HCT116 (cell line): ENCODE measurements at regions not wholly inside any gene's neighbourhood (a gene's known extent, or its start where the extent isn't known, plus 50 kb on each side); places are given as distances from the start of the nearest gene placed in this dataset.

Experiments
- ATAC-seq: fragments of 200-7000 bp; cut with Tn5 transposase; 2 replicates; pipeline ENCODE4 v1.9.1; 2020; ENCODE audit warnings: mild to moderate bottlenecking, moderate library complexity
- BruUV-seq: library from RNA; stranded (reverse); fragments of 400-500 nt; replicated peaks from 2 replicates; lab custom pipeline; 2021; lab: Mats Ljungman, UMichigan
- CTCF ChIA-PET: fragments of 300-600 bp; sonication (Branson Sonifier 250); formaldehyde crosslinking; loops from one replicate; lab custom pipeline; 2021; ENCODE audit warnings: antibody characterized with exemption; lab: Charles Lee
- POLR2A ChIA-PET: fragments of 300-600, 350-600 bp; sonication (Branson Sonifier 250); formaldehyde crosslinking; loops from one replicate; lab custom pipeline; 2021; ENCODE audit warnings: antibody characterized with exemption; lab: Charles Lee
- RAD21 ChIA-PET, 2 experiments: fragments of 300-600 bp; sonication (Branson Sonifier 250); formaldehyde crosslinking; loops; one replicate each; lab custom pipeline; 2023; ENCODE audit warnings: low total read pairs in 2 of 2; ENCODE audit not compliant: uncharacterized antibody in 2 of 2, unreplicated experiment in 2 of 2, low non-redundant PET in 1 of 2; lab: Charles Lee
- DNase-seq: peaks from one replicate; pipeline ENCODE4 v3.0.0-alpha.2; 2010; ENCODE audit warnings: low read depth, low spot score
- H2AFZ ChIP-seq: fragments of 200-600 bp; shearing (Covaris generic), sonication (generic); 2 replicates; pipeline ENCODE4 v1.6.1; 2017; ENCODE audit warnings: low read depth, mixed run types, mixed read lengths, antibody characterized with exemption, low read length; ENCODE audit not compliant: poor library complexity, severe bottlenecking
- H3K27ac ChIP-seq: 2 replicates; pipeline ENCODE4 v1.5.1; 2012; ENCODE audit warnings: low read depth, low read length
- H3K27me3 ChIP-seq: fragments of 200-600 bp; sonication (generic); 2 replicates; pipeline ENCODE4 v1.6.1; 2016; ENCODE audit warnings: mixed run types, low read length, mixed read lengths; ENCODE audit not compliant: insufficient read depth
- H3K36me3 ChIP-seq, 2 experiments: fragments of 200-500 bp in 1 of 2; fragments of 200-600 bp in 1 of 2; sonication (Bioruptor generic) in 1 of 2; sonication (generic) in 1 of 2; 2 replicates each; pipeline versions ENCODE4 v1.5.1 to v1.6.1; 2014 to 2016; ENCODE audit warnings: low read length in 2 of 2, inconsistent platforms in 1 of 2, mixed read lengths in 1 of 2, mixed run types in 1 of 2; ENCODE audit not compliant: insufficient read depth in 2 of 2, control insufficient read depth in 1 of 2
- H3K4me1 ChIP-seq, 2 experiments: fragments of 200-600 bp in 1 of 2; sonication (generic) in 1 of 2; 2 replicates each; pipeline versions ENCODE4 v1.5.1 to v1.6.1; 2012 to 2017; ENCODE audit warnings: low read length in 2 of 2, inconsistent platforms in 1 of 2, mild to moderate bottlenecking in 1 of 2, mixed read lengths in 1 of 2, mixed run types in 1 of 2, moderate library complexity in 1 of 2; ENCODE audit not compliant: insufficient read depth in 2 of 2, control insufficient read depth in 1 of 2
- H3K4me2 ChIP-seq: fragments of 200-600 bp; sonication (generic); 2 replicates; pipeline ENCODE4 v1.6.1; 2017; ENCODE audit warnings: mixed run types, low read length, mixed read lengths
- H3K4me3 ChIP-seq, 2 experiments: fragments of 200-600 bp in 1 of 2; sonication (generic) in 1 of 2; replicated peaks in 1 of 2; 2 replicates each; pipeline ENCODE4 v1.5.1; 2011 to 2016; ENCODE audit warnings: low read length in 2 of 2, control low read depth in 1 of 2, low read depth in 1 of 2, mild to moderate bottlenecking in 1 of 2, mixed read lengths in 1 of 2, mixed run types in 1 of 2
- H3K79me2 ChIP-seq: fragments of 200-600 bp; sonication (generic); 2 replicates; pipeline ENCODE4 v1.6.1; 2017; ENCODE audit warnings: mild to moderate bottlenecking, mixed run types, low read length, moderate library complexity, mixed read lengths; ENCODE audit not compliant: insufficient read depth
- H3K9ac ChIP-seq: fragments of 200-600 bp; sonication (generic); 2 replicates; pipeline ENCODE4 v1.6.1; 2016; ENCODE audit warnings: low read length, mixed read lengths
- H3K9me2 ChIP-seq: fragments of 200-600 bp; sonication (generic), shearing (Covaris generic); 2 replicates; pipeline ENCODE4 v1.6.1; 2017; ENCODE audit warnings: mixed run types, mild to moderate bottlenecking, moderate library complexity; ENCODE audit not compliant: insufficient read depth
- H3K9me3 ChIP-seq, 2 experiments: fragments of 200-500 bp in 1 of 2; fragments of 200-600 bp in 1 of 2; sonication (Bioruptor generic) in 1 of 2; sonication (generic) in 1 of 2; 2 replicates each; pipeline ENCODE4 v1.6.1; 2014 to 2017; ENCODE audit warnings: low read length in 2 of 2, mixed read lengths in 2 of 2, inconsistent platforms in 1 of 2, low read depth in 1 of 2, mild to moderate bottlenecking in 1 of 2, mixed run types in 1 of 2, moderate library complexity in 1 of 2; ENCODE audit not compliant: control insufficient read depth in 1 of 2, insufficient read depth in 1 of 2
- H4K20me1 ChIP-seq: fragments of 200-600 bp; sonication (generic), shearing (Covaris generic); 2 replicates; pipeline ENCODE4 v1.6.1; 2017; ENCODE audit warnings: mixed run types, mild to moderate bottlenecking, moderate library complexity; ENCODE audit not compliant: insufficient read depth
- ATF3 ChIP-seq: IDR thresholded peaks from 2 replicates; pipeline ENCODE4 v1.6.1; 2012
- CBX3 ChIP-seq: IDR thresholded peaks from 2 replicates; pipeline ENCODE4 v1.6.1; 2012; ENCODE audit warnings: low read depth
- CEBPB ChIP-seq: IDR thresholded peaks from 2 replicates; pipeline ENCODE4 v1.6.1; 2012; ENCODE audit warnings: low read depth
- EGR1 ChIP-seq: IDR thresholded peaks from 2 replicates; pipeline ENCODE4 v1.6.1; 2012; ENCODE audit warnings: low read depth
- EZH2 ChIP-seq: fragments of 200-600 bp; sonication (generic); IDR thresholded peaks from 2 replicates; pipeline ENCODE4 v1.6.1; 2017; ENCODE audit warnings: antibody characterized with exemption, mixed run types
- EZH2phosphoT487 ChIP-seq: fragments of 200-600 bp; IDR thresholded peaks from 2 replicates; pipeline ENCODE4 v1.6.1; 2018; ENCODE audit warnings: antibody characterized with exemption, borderline replicate concordance
- FOSL1 ChIP-seq: IDR thresholded peaks from 2 replicates; pipeline ENCODE4 v1.6.1; 2012; ENCODE audit warnings: low read depth
- JUND ChIP-seq: IDR thresholded peaks from 2 replicates; pipeline ENCODE4 v1.6.1; 2012
- MAX ChIP-seq: IDR thresholded peaks from 2 replicates; pipeline ENCODE4 v1.6.1; 2012
- POLR2AphosphoS5 ChIP-seq: IDR thresholded peaks from 2 replicates; pipeline ENCODE4 v1.6.1; 2011; ENCODE audit warnings: mild to moderate bottlenecking, low read depth, low read length, moderate library complexity
- RAD21 ChIP-seq: IDR thresholded peaks from 2 replicates; pipeline ENCODE4 v1.6.1; 2012; ENCODE audit warnings: low read depth, mild to moderate bottlenecking
- SIN3A ChIP-seq: IDR thresholded peaks from 2 replicates; pipeline ENCODE4 v1.6.1; 2012; ENCODE audit warnings: low read depth
- SP1 ChIP-seq: IDR thresholded peaks from 2 replicates; pipeline ENCODE4 v1.6.1; 2012; ENCODE audit warnings: low read depth
- SRF ChIP-seq: IDR thresholded peaks from 2 replicates; pipeline ENCODE4 v1.6.1; 2012; ENCODE audit warnings: low read depth
- TCF7L2 ChIP-seq: IDR thresholded peaks from 2 replicates; pipeline ENCODE4 v1.7.0; 2011; ENCODE audit warnings: borderline replicate concordance, inconsistent platforms; ENCODE audit not compliant: insufficient read depth, insufficient read length; ENCODE audit errors: extremely low read depth
- YY1 ChIP-seq: IDR thresholded peaks from 2 replicates; pipeline ENCODE4 v1.6.1; 2011; ENCODE audit warnings: low read length, low read depth, moderate library complexity, mild to moderate bottlenecking; ENCODE audit not compliant: insufficient replicate concordance; ENCODE audit errors: extremely low read depth
- ZFX ChIP-seq: fragments of 450-650 bp; IDR thresholded peaks from 2 replicates; pipeline ENCODE4 v1.6.1; 2017
- ZNF274 ChIP-seq: fragments of 200-500 bp; sonication (Bioruptor generic); IDR thresholded peaks from 2 replicates; pipeline ENCODE4 v1.6.1; 2014; ENCODE audit warnings: mild to moderate bottlenecking, low read depth, low read length, inconsistent platforms
- intact Hi-C: fragments of 100-400 bp; cut with micrococcal nuclease; formaldehyde crosslinking; loops from 2 replicates; pipeline ENCODE4 v1.10.0; 2022

- no peak for TF ChIP-seq ZNF274
- TF ChIP-seq RAD21, result no peak
- TF ChIP-seq CEBPB, result no peak
- TF ChIP-seq YY1, result no peak
- TF ChIP-seq SP1, result no peak
- TF ChIP-seq SRF, result no peak
- TF ChIP-seq SIN3A, result no peak
- TF ChIP-seq EZH2phosphoT487, result no peak
- no peak for TF ChIP-seq CBX3
- TF ChIP-seq FOSL1, result no peak
- TF ChIP-seq ZFX, result no peak
- no peak for TF ChIP-seq EGR1
- no peak for TF ChIP-seq EZH2
- TF ChIP-seq ATF3, result no peak
- TF ChIP-seq, all 23 proteins: peak for 0
- DNase-seq (no peak), ATAC-seq (no peak)
- H3K4me3 ChIP-seq, result no peak overlapping the region
- no peak overlapping the region for H3K9ac ChIP-seq
- no peak overlapping the region for H2AFZ ChIP-seq
- H3K4me1 ChIP-seq, result no peaks in the 10 kb centered on the region
- no peak overlapping the region for H3K4me2 ChIP-seq
- BruUV-seq, result no TSS peak
- no peaks in the 10 kb centered on the region for H3K79me2 ChIP-seq
- peaks cover 14 to 30% of the 10 kb centered on the region in 2 experiments; a peak in 2 of 4 replicates for H3K9me3 ChIP-seq
- no peaks in the 10 kb centered on the region for H4K20me1 ChIP-seq
- H3K27me3 ChIP-seq, result no peaks in the 10 kb centered on the region
- no peaks in the 10 kb centered on the region for H3K36me3 ChIP-seq
- H3K9me2 ChIP-seq, result no peaks in the 10 kb centered on the region
- intact Hi-C loops, result no loop called here
- POLR2A ChIA-PET, result no interaction called here
- CTCF ChIA-PET, result no interaction called here
- RAD21 ChIA-PET, result no interaction called here
- H3K27ac ChIP-seq, result no peak overlapping the region
These were observed 856.0 kb downstream of the GALR1 start for GRCh38 chr18:78105611-78106010.

GRCh38 chr18:78106946-78107345 is 857.3 kb downstream of the GALR1 start:
- ChIA-PET CTCF (no interaction called here), POLR2A (no interaction called here), RAD21 (no interaction called here)
- ATAC-seq (no peak), DNase-seq (no peak)
- Histone ChIP-seq H3K36me3 (no peaks in the 10 kb centered on the region), H3K9me3 (peaks cover 8 to 24% of the 10 kb centered on the region in 2 experiments; a peak in 2 of 4 replicates), H3K27ac (no peak overlapping the region), H3K79me2 (no peaks in the 10 kb centered on the region), H3K27me3 (no peaks in the 10 kb centered on the region), H3K9me2 (no peaks in the 10 kb centered on the region), H4K20me1 (no peaks in the 10 kb centered on the region), H2AFZ (no peak overlapping the region), H3K9ac (no peak overlapping the region), H3K4me2 (no peak overlapping the region), H3K4me3 (no peak overlapping the region), H3K4me1 (no peaks in the 10 kb centered on the region)
- intact Hi-C loops, result no loop called here
- no TSS peak for BruUV-seq
- TF ChIP-seq POLR2AphosphoS5 (no peak), TCF7L2 (no peak), JUND (no peak), SIN3A (no peak), ATF3 (no peak), YY1 (no peak), RAD21 (no peak), FOSL1 (no peak), CEBPB (no peak), EZH2phosphoT487 (no peak), SP1 (no peak), EGR1 (no peak), EZH2 (no peak), CBX3 (no peak), ZFX (no peak), MAX (no peak)
